Peyer's patch (tissue), 4 donors: ENCODE measurements at regions not wholly inside any gene's neighbourhood (a gene's known extent, or its start where the extent isn't known, plus 50 kb on each side); places are given as distances from the start of the nearest gene placed in this dataset.

Experiments used
- DNase-seq, 3 donors: peaks; one replicate each; pipeline ENCODE4 v3.0.0-alpha.2; 2017 to 2019
- H3K27ac ChIP-seq, 4 donors: fragments of 200-600 bp; sonication (generic); one replicate each; pipeline ENCODE4 v1.5.1; 2016 to 2019
- H3K27me3 ChIP-seq, 2 donors: fragments of 200-600 bp; sonication (generic); one replicate each; pipeline ENCODE4 v1.5.1; 2019
- H3K36me3 ChIP-seq, 3 donors: fragments of 200-600 bp; sonication (generic); one replicate each; pipeline ENCODE4 v1.5.1; 2016 to 2019
- H3K4me1 ChIP-seq, 4 donors: fragments of 200-600 bp; sonication (generic); one replicate each; pipeline ENCODE4 v1.5.1; 2016 to 2019
- H3K4me3 ChIP-seq, 4 donors: fragments of 200-600 bp; sonication (generic); 1 replicate in 3 of 4; 2 replicates in 1 of 4; pipeline ENCODE4 v1.5.1; 2016 to 2019; ENCODE audit warnings: mild to moderate bottlenecking in 1 of 4
- H3K9me3 ChIP-seq, 4 donors: fragments of 200-600 bp; sonication (generic); one replicate each; pipeline ENCODE4 v1.5.1; 2016 to 2019; ENCODE audit warnings: mild to moderate bottlenecking in 1 of 4
- POLR2A ChIP-seq, 2 donors: fragments of 450-650 bp; IDR thresholded peaks; one replicate each; pipeline ENCODE4 v1.5.1; 2017; ENCODE audit warnings: antibody characterized with exemption in 2 of 2, mild to moderate bottlenecking in 2 of 2, moderate library complexity in 2 of 2
- TF ChIP-seq, protein P1 (sequence below), 6 experiments: fragments of 450-650 bp in 4 of 6; fragments of 200-600 bp in 2 of 6; sonication (generic) in 1 of 6; IDR thresholded peaks; one replicate each; pipeline ENCODE4 v1.5.1; 2017 to 2019; ENCODE audit warnings: antibody characterized with exemption in 6 of 6, mild to moderate bottlenecking in 3 of 6, moderate library complexity in 1 of 6

DNA sequence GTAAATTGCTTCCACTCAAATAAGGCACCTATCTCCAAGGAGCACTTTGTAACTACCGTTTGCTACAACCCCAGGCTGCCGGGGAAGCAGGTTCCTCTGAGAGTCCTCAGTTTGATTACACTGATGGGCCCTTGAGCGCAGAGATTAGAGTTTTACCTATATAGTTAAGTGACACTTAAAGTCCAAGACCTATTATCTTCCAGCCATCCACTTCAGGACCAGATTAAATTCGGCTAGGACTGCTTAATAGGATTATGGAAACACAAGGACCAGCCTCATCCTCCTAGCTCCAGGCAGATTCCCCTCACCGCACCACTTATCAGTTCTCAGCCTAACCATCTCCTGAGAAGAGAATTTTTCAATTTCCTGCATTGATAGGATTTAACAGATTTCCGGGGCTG, 64.7 kb upstream of the TIAM2 start:
- no peak overlapping the region for H3K27ac ChIP-seq
- TF ChIP-seq POLR2A (IDR thresholded peaks at IDR 0.05): no peak
- TF ChIP-seq, protein P1, sequence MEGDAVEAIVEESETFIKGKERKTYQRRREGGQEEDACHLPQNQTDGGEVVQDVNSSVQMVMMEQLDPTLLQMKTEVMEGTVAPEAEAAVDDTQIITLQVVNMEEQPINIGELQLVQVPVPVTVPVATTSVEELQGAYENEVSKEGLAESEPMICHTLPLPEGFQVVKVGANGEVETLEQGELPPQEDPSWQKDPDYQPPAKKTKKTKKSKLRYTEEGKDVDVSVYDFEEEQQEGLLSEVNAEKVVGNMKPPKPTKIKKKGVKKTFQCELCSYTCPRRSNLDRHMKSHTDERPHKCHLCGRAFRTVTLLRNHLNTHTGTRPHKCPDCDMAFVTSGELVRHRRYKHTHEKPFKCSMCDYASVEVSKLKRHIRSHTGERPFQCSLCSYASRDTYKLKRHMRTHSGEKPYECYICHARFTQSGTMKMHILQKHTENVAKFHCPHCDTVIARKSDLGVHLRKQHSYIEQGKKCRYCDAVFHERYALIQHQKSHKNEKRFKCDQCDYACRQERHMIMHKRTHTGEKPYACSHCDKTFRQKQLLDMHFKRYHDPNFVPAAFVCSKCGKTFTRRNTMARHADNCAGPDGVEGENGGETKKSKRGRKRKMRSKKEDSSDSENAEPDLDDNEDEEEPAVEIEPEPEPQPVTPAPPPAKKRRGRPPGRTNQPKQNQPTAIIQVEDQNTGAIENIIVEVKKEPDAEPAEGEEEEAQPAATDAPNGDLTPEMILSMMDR (IDR thresholded peaks at IDR 0.05): no peak
- no peak overlapping the region for H3K4me3 ChIP-seq
- H3K9me3 ChIP-seq: no peaks in the 10 kb centered on the region
- no peak for DNase-seq
- H3K27me3 ChIP-seq: no peaks in the 10 kb centered on the region
- no peaks in the 10 kb centered on the region for H3K36me3 ChIP-seq
- no peaks in the 10 kb centered on the region for H3K4me1 ChIP-seq

DNA sequence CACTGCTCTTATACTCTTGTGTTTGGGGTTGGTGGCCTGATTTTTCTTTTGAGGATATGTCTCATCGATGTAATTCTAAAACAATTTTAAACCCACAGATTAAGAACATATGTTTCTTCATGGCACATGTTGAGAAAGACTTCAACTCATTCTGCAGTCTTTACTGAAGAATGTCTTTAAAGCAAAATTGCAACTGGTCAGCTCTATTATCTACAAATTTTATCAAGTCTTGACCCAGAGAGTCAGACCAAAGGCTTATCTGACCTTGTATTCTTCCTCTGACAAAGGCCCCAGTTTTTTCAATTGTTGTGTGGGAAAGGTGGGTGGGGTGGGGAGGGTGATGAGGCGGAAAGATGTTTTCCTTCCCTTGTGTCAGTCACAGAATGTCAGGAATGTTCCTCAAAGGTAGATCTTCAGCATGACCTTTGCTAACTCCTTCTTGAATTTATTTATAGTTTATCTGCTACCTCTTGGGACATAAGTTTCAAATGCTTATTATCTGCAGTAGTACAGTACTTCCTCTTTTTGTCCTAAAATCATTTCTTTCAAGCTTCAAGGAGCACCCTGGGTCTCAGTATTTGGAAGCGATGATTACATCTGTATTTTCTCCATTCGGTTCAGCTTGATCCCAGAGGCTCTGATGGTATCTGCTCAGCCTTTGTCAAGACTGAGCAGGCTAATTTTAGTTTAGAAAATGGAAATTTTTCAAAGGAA, 63.2 kb upstream of the TIAM2 start:
- Histone ChIP-seq H3K27ac (no peak overlapping the region), H3K4me3 (no peak overlapping the region), H3K27me3 (no peaks in the 10 kb centered on the region), H3K9me3 (no peaks in the 10 kb centered on the region), H3K4me1 (no peaks in the 10 kb centered on the region), H3K36me3 (no peaks in the 10 kb centered on the region)
- TF ChIP-seq POLR2A (IDR thresholded peaks at IDR 0.05): no peak
- TF ChIP-seq, protein P1 (IDR thresholded peaks at IDR 0.05): no peak
- no peak for DNase-seq

DNA sequence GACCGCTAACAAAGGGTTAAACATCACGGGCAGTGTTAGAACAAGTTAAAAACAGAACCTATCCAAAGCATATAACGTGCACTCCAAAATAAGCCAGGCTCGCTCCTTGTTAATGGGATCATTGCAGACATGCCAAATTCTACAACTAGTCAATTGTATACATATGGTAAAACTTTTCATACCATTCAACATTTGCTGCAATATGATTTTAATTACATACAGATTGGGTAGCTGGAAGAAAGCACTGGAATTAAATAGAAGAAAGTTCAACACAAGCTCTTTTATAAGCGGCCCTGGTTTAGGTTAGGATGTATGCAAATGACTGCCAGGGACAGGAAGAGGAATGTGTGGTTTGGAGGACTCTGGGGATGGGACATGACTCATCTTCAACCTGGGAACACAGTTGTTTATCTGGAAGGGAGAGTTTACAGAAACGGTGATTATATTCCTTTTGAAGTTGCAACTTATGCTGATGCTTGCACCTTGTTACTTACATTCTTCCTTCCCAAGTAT, 62.5 kb upstream of the TIAM2 start:
- no peaks in the 10 kb centered on the region for H3K4me1 ChIP-seq
- DNase-seq: no peak
- no peak for TF ChIP-seq POLR2A (IDR thresholded peaks at IDR 0.05)
- TF ChIP-seq, protein P1 (IDR thresholded peaks at IDR 0.05): no peak

DNA sequence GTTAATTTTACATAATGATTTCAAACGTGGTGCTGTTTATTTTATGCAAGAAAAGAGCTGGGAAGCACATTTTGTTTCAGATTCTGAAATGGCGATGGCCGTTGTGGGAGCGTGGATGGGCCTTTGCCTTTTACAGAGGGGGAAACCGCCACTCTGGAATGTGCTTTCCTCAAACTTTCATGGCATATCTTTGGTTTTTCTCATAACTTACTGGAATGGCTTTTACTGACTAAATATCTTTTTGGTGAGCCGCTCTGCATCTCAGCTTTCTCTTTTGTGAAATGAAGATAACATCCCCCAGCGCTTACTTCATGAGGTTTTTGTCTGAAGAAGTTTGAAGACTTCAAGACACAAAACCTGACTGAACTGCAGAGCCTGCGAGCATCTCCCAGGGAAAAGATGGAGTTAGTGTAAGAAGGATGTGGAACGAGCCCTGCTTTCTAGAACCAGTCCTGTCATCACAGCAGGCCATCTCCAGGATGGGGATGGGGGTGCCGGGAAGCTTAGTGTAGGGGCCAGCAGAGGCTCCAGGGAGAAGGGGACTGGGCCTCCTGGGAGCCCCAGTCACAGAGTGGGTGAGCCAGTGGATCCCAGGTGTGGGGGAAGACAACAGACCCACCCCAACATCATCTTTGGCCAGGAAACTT, 61.8 kb upstream of the TIAM2 start:
- H3K9me3 ChIP-seq: no peaks in the 10 kb centered on the region
- no peak for DNase-seq
- no peak overlapping the region for H3K27ac ChIP-seq
- no peaks in the 10 kb centered on the region for H3K4me1 ChIP-seq
- no peak for TF ChIP-seq POLR2A (IDR thresholded peaks at IDR 0.05)
- TF ChIP-seq, protein P1 (IDR thresholded peaks at IDR 0.05): no peak
- H3K36me3 ChIP-seq: no peaks in the 10 kb centered on the region
- no peak overlapping the region for H3K4me3 ChIP-seq
- no peaks in the 10 kb centered on the region for H3K27me3 ChIP-seq

More for the DNA sequence above, 62.5 kb upstream of the TIAM2 start:
- Histone ChIP-seq H3K27me3 (no peaks in the 10 kb centered on the region), H3K4me3 (no peak overlapping the region), H3K9me3 (no peaks in the 10 kb centered on the region), H3K36me3 (no peaks in the 10 kb centered on the region), H3K27ac (no peak overlapping the region)

DNA sequence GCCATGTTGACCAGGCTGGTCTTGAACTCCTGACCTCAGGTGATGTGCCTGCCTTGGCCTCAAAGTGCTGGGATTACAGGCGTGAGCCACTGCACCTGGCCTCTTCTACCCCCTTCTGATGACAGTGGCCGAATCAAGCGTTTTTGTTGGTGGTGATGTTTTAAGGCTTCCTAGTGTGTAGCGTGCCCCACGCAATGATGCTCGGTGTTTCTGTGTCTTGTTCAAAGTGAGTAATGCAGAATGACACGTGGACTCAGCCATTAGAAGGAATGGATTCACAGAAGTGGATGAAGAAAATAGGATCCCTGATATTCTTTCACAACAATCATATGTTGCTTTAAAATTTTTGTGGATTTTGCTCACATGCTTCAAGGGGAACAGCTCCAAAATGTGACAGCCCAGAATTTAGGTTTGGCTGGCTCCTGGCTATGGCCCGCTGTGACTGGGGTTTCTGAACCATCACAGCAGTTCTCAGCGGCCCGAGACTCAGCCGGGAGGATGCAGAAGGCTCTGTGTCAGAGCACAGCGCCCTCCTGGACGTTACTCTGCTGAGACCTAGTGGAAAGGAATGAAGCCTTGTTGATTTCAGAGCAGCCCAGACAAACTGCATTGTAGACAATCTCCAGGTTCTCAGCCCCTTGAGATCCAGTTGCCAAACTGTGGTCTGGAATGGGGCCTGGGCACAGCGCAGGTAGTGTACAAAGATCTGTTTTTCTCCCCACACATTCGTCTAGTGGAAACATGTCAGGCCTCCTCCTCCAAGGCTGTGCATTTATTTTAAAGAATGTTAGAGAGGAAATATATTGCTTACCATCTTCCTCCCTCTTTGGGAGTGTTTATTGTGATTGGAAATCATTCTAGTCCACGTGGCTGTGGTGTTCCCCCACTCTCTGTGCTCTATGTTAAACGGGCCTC, 57.6 kb upstream of the TIAM2 start:
- H3K4me1 ChIP-seq: no peaks in the 10 kb centered on the region
- TF ChIP-seq, protein P1 (IDR thresholded peaks at IDR 0.05): no peak
- TF ChIP-seq POLR2A (IDR thresholded peaks at IDR 0.05): no peak
- peak in 1 of 3 donors; percentile 21 for DNase-seq
- no peaks in the 10 kb centered on the region for H3K9me3 ChIP-seq
- H3K4me3 ChIP-seq: no peak overlapping the region
- no peaks in the 10 kb centered on the region for H3K36me3 ChIP-seq
- H3K27ac ChIP-seq: no peak overlapping the region
- H3K27me3 ChIP-seq: no peaks in the 10 kb centered on the region
